SKM-1 treated with dmso at 0.1 percent for 144 hours (cell line): ENCODE measurements at regions not wholly inside any gene's neighbourhood (a gene's known extent, or its start where the extent isn't known, plus 50 kb on each side); places are given as distances from the start of the nearest gene placed in this dataset.
"Not testable (repeated sequence)": the region's sequence is repeated elsewhere in the genome, so short reads cannot be mapped to it uniquely, and the experiment has no call there.

ENCODE experiments used
- DNase-seq: peaks from one replicate; lab custom pipeline; 2025; ENCODE audit not compliant: unreplicated experiment; lab: John Stamatoyannopoulos, UW

GRCh38 chr6:106802139-106802538 lies 172.4 kb downstream of the CD24 start:
- DNase-seq = no peak

GRCh38 chr6:106801256-106801655 lies 171.9 kb downstream of the QRSL1 start:
- no peak for DNase-seq

- no peak for DNase-seq
Observed at GRCh38 chr6:106800379-106800778, 171.0 kb downstream of the QRSL1 start.

GRCh38 chr6:106799031-106799894 lies 169.9 kb downstream of the QRSL1 start:
- DNase-seq = no peak

GRCh38 chr6:106797186-106797585 lies 167.8 kb downstream of the QRSL1 start:
- DNase-seq = no peak

- DNase-seq = no peak
Observed at GRCh38 chr6:106796781-106797180, 167.4 kb downstream of the QRSL1 start.

GRCh38 chr6:106794129-106794528 lies 164.8 kb downstream of the QRSL1 start:
- DNase-seq = no peak

- DNase-seq = no peak
Observed at GRCh38 chr6:106792536-106793236, 163.3 kb downstream of the QRSL1 start.

- no peak for DNase-seq
Observed at GRCh38 chr6:106790935-106791334, 161.6 kb downstream of the QRSL1 start.

- DNase-seq = no peak
Observed at GRCh38 chr6:106790149-106790770, 160.9 kb downstream of the QRSL1 start.

- no peak for DNase-seq
Observed at GRCh38 chr6:106789428-106790148, 160.2 kb downstream of the QRSL1 start.

GRCh38 chr6:106788761-106789160 lies 159.4 kb downstream of the QRSL1 start:
- no peak for DNase-seq

- no peak for DNase-seq
Observed at GRCh38 chr6:106787327-106788196, 158.2 kb downstream of the QRSL1 start.

GRCh38 chr6:106785298-106785697 lies 155.9 kb downstream of the QRSL1 start:
- no peak for DNase-seq

GRCh38 chr6:106783640-106784566 lies 154.5 kb downstream of the QRSL1 start:
- DNase-seq = no peak

GRCh38 chr6:106782536-106783285 lies 153.3 kb downstream of the QRSL1 start:
- no peak for DNase-seq

GRCh38 chr6:106779552-106779951 lies 150.2 kb downstream of the QRSL1 start:
- DNase-seq = not testable (repeated sequence)

- DNase-seq = no peak
Observed at GRCh38 chr6:106778943-106779342, 149.6 kb downstream of the QRSL1 start.
